Gastroesophageal sphincter (tissue), 4 donors: ENCODE measurements at regions not wholly inside any gene's neighbourhood (a gene's known extent, or its start where the extent isn't known, plus 50 kb on each side); places are given as distances from the start of the nearest gene placed in this dataset.

Experiments
- ATAC-seq: fragments of 150-250 bp; one replicate; pipeline ENCODE4 v1.9.1; 2016; ENCODE audit warnings: mild to moderate bottlenecking, moderate library complexity
- H3K27ac ChIP-seq, 4 donors: fragments of 200-600 bp; sonication (generic) in 3 of 4; 1 replicate in 3 of 4; 2 replicates in 1 of 4; pipeline ENCODE4 v1.5.1; 2016 to 2019
- H3K27me3 ChIP-seq: fragments of 200-600 bp; sonication (generic); one replicate; pipeline ENCODE4 v1.5.1; 2019
- H3K36me3 ChIP-seq, 2 donors: fragments of 200-600 bp; sonication (generic); one replicate each; pipeline ENCODE4 v1.5.1; 2019; ENCODE audit warnings: control low read depth in 1 of 2
- H3K4me1 ChIP-seq, 3 donors: fragments of 200-600 bp; sonication (generic); 1 replicate in 2 of 3; 2 replicates in 1 of 3; pipeline ENCODE4 v1.5.1; 2016 to 2019; ENCODE audit warnings: control low read depth in 2 of 3
- H3K4me3 ChIP-seq, 2 donors: fragments of 200-600 bp; sonication (generic); one replicate each; pipeline ENCODE4 v1.5.1; 2019; ENCODE audit warnings: mild to moderate bottlenecking in 1 of 2, moderate library complexity in 1 of 2
- H3K9me3 ChIP-seq, 3 donors: fragments of 200-600 bp; sonication (generic); one replicate each; pipeline ENCODE4 v1.5.1; 2017 to 2019; ENCODE audit warnings: control low read depth in 2 of 3
- EP300 ChIP-seq: sonication (generic); formaldehyde crosslinking; IDR thresholded peaks from one replicate; pipeline ENCODE4 v1.6.1; 2017; ENCODE audit warnings: antibody characterized with exemption, mild to moderate bottlenecking
- POLR2A ChIP-seq, 2 donors: fragments of 450-650 bp; IDR thresholded peaks; one replicate each; pipeline ENCODE4 v1.6.1; 2017; ENCODE audit warnings: antibody characterized with exemption in 2 of 2, mild to moderate bottlenecking in 2 of 2, moderate library complexity in 1 of 2
- POLR2AphosphoS5 ChIP-seq: sonication (generic); formaldehyde crosslinking; IDR thresholded peaks from one replicate; pipeline ENCODE4 v1.6.1; 2017; ENCODE audit warnings: antibody characterized with exemption
- WGBS, 2 donors: methylation state at CpG; one replicate each; pipeline ENCODE4 v1.1.5; 2018; ENCODE audit warnings: low coverage in 1 of 2; 5-methylcytosine and 5-hydroxymethylcytosine counted together
- TF ChIP-seq, protein P1 (sequence below), 4 experiments: fragments of 200-600 bp in 2 of 4; fragments of 450-650 bp in 2 of 4; sonication (generic) in 1 of 4; IDR thresholded peaks; one replicate each; pipeline ENCODE4 v1.5.1; 2017 to 2019; ENCODE audit warnings: antibody characterized with exemption in 4 of 4, mild to moderate bottlenecking in 2 of 4, moderate library complexity in 2 of 4

DNA sequence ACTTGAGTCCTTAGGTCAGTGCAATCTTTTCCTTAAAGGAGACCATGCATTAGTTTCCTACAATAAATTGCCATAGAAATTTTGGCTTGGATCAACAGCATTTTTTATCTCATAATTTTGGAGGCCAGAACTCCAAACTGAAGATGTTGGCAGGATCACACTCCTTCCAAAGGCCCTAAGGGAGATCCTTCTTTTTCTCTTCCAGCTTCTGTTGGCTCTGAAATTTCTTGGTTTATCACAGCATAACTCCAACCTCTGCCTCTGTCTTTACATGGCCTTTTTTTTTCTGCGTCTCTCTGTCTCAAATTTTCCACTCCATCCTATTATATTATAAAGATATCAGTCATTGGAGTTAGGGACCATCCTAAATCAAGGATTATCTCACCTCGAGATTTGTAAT, 282.2 kb downstream of the STIM2 start:
- Histone ChIP-seq H3K4me3 (no peak overlapping the region), H3K9me3 (no peaks in the 10 kb centered on the region), H3K27me3 (no peaks in the 10 kb centered on the region), H3K27ac (no peak overlapping the region), H3K36me3 (no peaks in the 10 kb centered on the region), H3K4me1 (no peaks in the 10 kb centered on the region)
- no peak for TF ChIP-seq EP300
- no peak for TF ChIP-seq POLR2AphosphoS5
- no peak for TF ChIP-seq POLR2A (IDR thresholded peaks at IDR 0.05)
- TF ChIP-seq, protein P1, sequence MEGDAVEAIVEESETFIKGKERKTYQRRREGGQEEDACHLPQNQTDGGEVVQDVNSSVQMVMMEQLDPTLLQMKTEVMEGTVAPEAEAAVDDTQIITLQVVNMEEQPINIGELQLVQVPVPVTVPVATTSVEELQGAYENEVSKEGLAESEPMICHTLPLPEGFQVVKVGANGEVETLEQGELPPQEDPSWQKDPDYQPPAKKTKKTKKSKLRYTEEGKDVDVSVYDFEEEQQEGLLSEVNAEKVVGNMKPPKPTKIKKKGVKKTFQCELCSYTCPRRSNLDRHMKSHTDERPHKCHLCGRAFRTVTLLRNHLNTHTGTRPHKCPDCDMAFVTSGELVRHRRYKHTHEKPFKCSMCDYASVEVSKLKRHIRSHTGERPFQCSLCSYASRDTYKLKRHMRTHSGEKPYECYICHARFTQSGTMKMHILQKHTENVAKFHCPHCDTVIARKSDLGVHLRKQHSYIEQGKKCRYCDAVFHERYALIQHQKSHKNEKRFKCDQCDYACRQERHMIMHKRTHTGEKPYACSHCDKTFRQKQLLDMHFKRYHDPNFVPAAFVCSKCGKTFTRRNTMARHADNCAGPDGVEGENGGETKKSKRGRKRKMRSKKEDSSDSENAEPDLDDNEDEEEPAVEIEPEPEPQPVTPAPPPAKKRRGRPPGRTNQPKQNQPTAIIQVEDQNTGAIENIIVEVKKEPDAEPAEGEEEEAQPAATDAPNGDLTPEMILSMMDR (IDR thresholded peaks at IDR 0.05) = no peak
- 69 to 80% methylated on average over 2 of the region's 2 CpGs for WGBS, 2 donors
- ATAC-seq = no peak

DNA sequence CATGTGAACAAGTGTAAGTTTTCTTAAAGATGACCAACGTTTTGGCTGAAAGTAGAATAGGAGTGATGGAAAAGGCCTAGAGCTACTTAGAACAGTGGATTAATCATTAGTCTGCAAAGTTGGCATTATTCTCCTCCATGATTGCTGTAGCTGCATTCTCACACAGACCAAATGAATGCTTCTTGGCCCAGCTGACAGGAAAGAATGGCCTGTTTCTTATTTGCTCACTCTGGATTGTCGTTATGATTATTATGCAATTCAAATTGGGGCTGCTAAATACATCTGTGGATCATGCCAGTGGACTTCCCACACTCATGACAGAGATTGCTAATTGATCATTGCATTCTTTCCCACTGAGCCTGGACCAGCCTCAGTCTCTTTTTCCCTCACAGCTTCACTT, 285.0 kb downstream of the STIM2 start:
- TF ChIP-seq POLR2AphosphoS5 (no peak), EP300 (no peak), POLR2A (IDR thresholded peaks at IDR 0.05) (no peak)
- TF ChIP-seq, protein P1 (IDR thresholded peaks at IDR 0.05) = no peak

DNA sequence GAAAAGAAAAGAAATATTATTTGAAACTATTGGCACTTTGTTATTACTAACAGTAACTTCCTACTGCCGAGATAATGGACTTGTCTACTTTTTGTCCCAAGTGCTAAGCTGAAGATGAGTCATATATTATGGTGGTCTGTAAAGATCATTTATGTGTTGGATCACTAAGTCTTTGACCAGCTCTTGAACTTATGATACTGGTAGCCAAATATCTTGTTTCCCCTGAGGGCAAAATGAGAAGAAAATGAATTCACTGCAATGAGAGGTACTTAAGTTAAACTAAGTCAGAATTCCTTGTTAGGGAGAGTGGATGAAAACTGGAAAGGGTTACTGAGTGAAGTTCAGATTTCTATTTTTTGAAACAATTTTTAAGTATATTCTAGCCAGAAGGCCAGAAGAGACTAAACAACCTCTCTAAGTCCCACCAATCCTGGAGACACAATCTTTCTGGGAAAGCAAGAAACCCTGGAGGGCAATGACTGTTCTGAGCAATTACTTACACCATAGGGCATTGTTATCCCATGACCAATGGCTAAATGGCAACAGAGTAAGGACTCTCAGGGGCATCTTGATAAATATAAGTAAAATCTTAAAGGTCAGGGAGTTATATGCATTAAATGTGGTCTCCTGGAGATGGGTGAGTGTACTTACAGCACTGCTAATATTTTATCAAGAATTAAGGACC, 287.7 kb downstream of the STIM2 start:
- H3K36me3 ChIP-seq = no peaks in the 10 kb centered on the region
- no peaks in the 10 kb centered on the region for H3K4me1 ChIP-seq
- H3K4me3 ChIP-seq = no peak overlapping the region
- no peak overlapping the region for H3K27ac ChIP-seq
- WGBS, 2 donors = 55 to 73% methylated on average over 1 of the region's 1 CpG
- TF ChIP-seq POLR2AphosphoS5 = no peak
- TF ChIP-seq, protein P1 (IDR thresholded peaks at IDR 0.05) = no peak
- no peak for TF ChIP-seq EP300
- TF ChIP-seq POLR2A (IDR thresholded peaks at IDR 0.05) = no peak
- no peaks in the 10 kb centered on the region for H3K9me3 ChIP-seq
- no peaks in the 10 kb centered on the region for H3K27me3 ChIP-seq
- ATAC-seq = no peak

More for the DNA sequence above, 285.0 kb downstream of the STIM2 start:
- WGBS, 2 donors = 26 to 44% methylated on average over 2 of the region's 2 CpGs
- Histone ChIP-seq H3K36me3 (no peaks in the 10 kb centered on the region), H3K4me1 (no peaks in the 10 kb centered on the region), H3K9me3 (no peaks in the 10 kb centered on the region), H3K4me3 (no peak overlapping the region), H3K27ac (no peak overlapping the region), H3K27me3 (no peaks in the 10 kb centered on the region)
- no peak for ATAC-seq

DNA sequence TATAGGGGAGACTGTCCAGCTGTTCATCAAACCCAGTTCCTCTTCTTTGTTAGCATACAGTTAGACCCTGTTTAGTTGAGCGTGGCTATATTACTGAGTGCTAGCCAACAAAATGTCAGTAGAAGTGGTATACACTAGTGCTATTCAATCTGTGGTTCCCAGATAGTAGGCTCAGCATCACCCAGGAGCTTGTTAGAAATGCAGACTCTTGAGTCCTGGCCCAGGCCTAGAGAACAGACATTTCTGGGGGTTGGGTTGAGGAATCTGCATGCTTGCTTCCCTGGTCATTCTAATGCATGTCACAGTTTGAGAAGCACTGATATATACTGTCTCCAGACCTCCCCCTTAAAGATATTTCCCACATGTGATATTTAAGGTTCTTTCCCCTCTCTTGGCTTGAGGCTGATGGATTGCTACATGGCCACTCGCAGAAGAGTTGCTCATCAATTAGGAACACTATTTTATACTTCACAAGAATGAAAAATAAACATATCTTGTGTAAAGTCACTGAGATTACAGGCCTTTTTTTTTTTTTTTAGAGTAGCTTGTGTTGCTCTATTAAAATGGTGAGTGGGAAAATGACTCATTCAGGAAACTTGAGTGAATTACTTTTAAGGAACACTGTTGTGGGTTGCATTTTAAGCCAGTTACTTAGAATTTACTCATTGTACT, 289.0 kb downstream of the STIM2 start:
- H3K36me3 ChIP-seq = no peaks in the 10 kb centered on the region
- no peak for TF ChIP-seq EP300
- WGBS, 2 donors = 48 to 59% methylated on average over 2 of the region's 2 CpGs
- ATAC-seq = no peak
- no peaks in the 10 kb centered on the region for H3K4me1 ChIP-seq
- no peak overlapping the region for H3K27ac ChIP-seq
- no peak overlapping the region for H3K4me3 ChIP-seq
- H3K9me3 ChIP-seq = no peaks in the 10 kb centered on the region
- no peaks in the 10 kb centered on the region for H3K27me3 ChIP-seq

DNA sequence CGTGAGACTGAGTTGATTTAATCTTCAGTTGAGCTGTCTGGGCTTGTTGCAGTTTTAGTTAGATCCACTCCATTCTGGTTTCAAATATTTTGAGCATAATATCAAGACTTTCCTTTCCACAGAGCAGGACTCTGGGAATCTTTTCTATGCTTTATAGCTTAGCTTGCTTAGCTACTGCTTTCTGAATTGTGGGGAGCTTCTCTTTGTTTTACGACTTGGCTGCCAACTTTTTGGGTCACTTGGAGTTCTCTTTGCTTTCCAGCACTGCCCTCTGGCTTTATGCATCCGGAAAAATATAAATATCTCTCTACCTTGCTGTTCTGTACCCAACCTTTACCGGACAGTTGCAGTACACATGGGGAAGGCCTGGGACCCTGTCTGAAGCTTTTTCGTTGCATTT, 292.1 kb downstream of the STIM2 start:
- Histone ChIP-seq H3K27ac (no peak overlapping the region), H3K36me3 (no peaks in the 10 kb centered on the region), H3K4me1 (no peaks in the 10 kb centered on the region), H3K4me3 (no peak overlapping the region), H3K27me3 (no peaks in the 10 kb centered on the region), H3K9me3 (no peaks in the 10 kb centered on the region)
- TF ChIP-seq POLR2AphosphoS5 (no peak), EP300 (no peak), POLR2A (IDR thresholded peaks at IDR 0.05) (no peak)
- TF ChIP-seq, protein P1 (IDR thresholded peaks at IDR 0.05) = no peak
- ATAC-seq = no peak
- WGBS, 2 donors = 75 to 83% methylated on average over 5 of the region's 5 CpGs
